ENCODE measurements at regions not wholly inside any gene's neighbourhood (a gene's known extent, or its start where the extent isn't known, plus 50 kb on each side); places are given as distances from the start of the nearest gene placed in this dataset.

- no peak for TF ChIP-seq CTCF (IDR thresholded peaks at IDR 0.05; ENCODE audit: insufficient read depth, low read length, poor library complexity, severe bottlenecking)
- TF ChIP-seq EZH2phosphoT487 (conservative IDR thresholded peaks at IDR 0.05; ENCODE audit: low read length): no peak
Observed at GRCh38 chr13:75137911-75138571, 343.9 kb downstream of the TBC1D4 start.

All from SU-DHL-6 (cell line).